ENCODE measurements at regions not wholly inside any gene's neighbourhood (a gene's known extent, or its start where the extent isn't known, plus 50 kb on each side); places are given as distances from the start of the nearest gene placed in this dataset.
A peak's percentile ranks its signal among the peaks of the same experiment; 100 is the strongest.
"Not testable (repeated sequence)": the region's sequence is repeated elsewhere in the genome, so short reads cannot be mapped to it uniquely, and the experiment has no call there.

DNA sequence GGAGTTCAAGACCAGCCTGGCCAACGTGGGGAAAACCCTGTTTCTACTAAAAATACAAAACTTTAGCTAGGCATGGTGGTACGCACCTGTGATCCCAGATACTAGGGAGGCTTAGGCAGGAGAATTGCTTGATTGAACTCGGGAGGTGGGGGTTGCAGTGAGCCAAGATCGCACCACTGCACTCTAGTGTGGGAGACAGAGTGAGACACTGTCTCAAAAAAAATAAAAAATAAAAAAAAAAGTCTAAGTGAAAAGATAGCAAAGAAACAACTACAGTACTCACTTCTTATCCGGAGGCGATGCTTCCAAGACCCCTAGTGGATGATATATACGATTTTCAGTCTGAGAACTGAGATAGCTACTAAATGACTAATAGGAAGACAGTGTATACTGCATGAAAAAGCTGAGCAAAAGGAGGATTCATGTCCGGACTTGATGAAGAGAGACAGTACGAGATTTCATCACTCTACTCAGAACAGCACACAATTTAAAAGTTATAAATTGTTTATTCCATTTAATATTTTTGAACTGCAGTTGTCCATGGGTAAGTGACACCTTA, 138.7 kb upstream of the GOLGA6L6 start:
- not testable (repeated sequence) for DNase-seq (ENCODE audit: low spot score)

DNA sequence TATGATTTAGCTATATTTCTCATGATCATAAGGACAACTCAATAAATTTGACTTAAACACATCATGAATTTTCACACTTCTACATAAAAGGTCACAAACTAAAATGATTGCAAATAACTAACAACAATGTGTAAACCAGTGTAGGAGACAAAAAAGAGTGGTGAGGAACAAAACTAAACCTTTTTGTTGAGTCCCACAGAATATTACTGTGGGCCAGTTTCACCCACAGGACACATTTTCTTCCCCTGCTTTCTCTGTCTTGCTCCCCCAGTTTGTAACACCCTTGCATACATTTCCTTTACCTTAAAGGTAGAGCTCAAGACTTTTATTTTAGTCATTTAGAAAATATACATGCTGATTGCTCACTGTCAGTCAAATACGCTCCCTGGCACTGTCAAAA, 130.9 kb upstream of the GOLGA6L6 start:
- no peak for DNase-seq (ENCODE audit: low spot score)

DNA sequence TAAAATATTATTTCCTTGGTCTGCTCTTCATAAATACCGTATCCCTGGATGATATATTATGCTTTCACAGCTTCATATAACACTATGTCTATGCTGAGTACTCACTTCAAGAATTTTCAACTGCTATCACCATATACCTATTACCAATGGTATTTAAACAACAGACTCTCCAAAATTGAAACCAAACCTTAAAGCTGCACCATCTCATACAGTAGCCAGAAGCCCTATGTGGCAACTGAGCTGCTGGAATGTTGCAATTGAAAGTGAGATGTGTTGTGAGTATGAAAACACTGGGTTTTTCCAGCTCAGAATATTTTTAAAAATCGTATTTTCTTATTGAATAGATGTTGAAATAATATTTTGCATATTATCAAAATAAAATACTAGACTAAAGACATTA, 130.1 kb upstream of the GOLGA6L6 start:
- no peak for DNase-seq (ENCODE audit: low spot score)

GRCh38 chr15:20666410-20666809, 124.8 kb upstream of the GOLGA6L6 start:
- not testable (repeated sequence) for DNase-seq (ENCODE audit: low spot score)

DNA sequence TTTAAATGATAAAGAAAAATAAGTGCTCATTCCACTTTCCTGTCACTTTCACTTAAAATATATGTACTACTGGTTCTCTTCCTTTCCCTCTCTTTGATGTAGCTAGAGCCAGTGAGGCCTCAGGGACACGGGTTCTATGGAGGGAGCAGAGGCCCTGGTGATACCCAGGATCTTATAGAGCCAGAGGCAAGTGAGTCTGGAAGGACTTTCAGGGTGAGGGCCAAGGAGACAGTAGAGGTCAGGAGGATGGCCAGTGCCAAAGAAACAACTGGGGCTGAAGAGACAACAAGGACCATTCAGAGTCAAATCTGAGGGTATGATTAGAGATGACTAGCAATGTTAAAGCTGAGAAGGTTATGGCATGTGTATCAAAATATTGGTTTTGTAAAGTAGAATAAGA, 124.1 kb upstream of the GOLGA6L6 start:
- DNase-seq (ENCODE audit: low spot score), result no peak

GRCh38 chr15:20659265-20659664, 117.7 kb upstream of the GOLGA6L6 start:
- no peak for DNase-seq (ENCODE audit: low spot score)

DNA sequence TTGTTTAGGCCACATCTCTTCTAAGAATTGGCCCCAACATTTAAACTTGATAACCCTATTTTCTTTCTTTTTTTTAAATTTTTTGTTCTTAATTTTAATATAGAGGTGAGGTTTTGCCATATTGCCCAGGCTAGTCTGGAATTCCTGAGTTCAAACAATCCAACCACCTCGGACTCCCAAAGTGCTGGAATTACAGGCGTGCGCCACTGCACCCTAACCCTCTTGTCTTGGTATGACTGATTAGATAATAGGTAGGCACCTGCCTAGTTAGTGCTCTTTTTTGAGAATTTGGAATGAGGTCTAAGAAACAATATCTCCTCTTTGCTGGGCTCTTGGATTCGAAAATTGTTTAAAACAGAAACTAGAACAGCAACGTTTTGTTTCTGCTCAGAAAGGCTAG, 116.4 kb upstream of the GOLGA6L6 start:
- no peak for DNase-seq (ENCODE audit: low spot score)

- DNase-seq (ENCODE audit: low spot score), result no peak
These were observed 115.5 kb upstream of the GOLGA6L6 start for GRCh38 chr15:20657084-20657483.

GRCh38 chr15:20652914-20653313, 111.3 kb upstream of the GOLGA6L6 start:
- no peak for DNase-seq (ENCODE audit: low spot score)

DNA sequence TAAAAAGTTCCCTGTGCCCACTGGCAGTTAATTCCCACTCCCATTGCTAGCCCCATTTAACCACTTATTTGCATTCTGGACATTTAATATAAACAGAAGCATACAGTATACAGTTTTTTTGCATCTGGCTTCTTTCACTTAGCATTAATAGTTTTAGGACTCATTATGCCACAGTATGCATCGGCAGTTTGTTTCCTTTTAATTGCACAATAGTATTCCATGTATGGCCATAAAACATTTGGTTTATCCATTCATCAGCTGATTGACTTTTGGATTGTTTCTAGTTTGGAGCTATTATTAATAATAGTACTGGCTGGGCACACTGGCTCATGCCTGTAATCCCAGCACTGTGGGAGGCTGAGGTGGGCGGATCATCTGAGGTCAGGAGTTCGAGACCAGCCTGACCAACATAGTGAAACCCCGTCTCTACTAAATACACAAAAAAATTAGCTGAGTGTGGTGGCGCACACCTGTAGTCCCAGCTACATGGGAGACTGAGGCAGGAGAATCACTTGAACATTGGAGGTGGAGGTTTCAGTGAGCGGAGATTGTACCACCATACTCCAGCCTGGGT, 106.9 kb upstream of the GOLGA6L6 start:
- DNase-seq (ENCODE audit: low spot score), result not testable (repeated sequence)

- DNase-seq (ENCODE audit: low spot score), result peak; percentile 16
These were observed 105.0 kb upstream of the GOLGA6L6 start for GRCh38 chr15:20646529-20647142.

GRCh38 chr15:20645956-20646355, 104.4 kb upstream of the GOLGA6L6 start:
- no peak for DNase-seq (ENCODE audit: low spot score)

GRCh38 chr15:20644896-20645295, 103.3 kb upstream of the GOLGA6L6 start:
- DNase-seq (ENCODE audit: low spot score), result no peak

DNA sequence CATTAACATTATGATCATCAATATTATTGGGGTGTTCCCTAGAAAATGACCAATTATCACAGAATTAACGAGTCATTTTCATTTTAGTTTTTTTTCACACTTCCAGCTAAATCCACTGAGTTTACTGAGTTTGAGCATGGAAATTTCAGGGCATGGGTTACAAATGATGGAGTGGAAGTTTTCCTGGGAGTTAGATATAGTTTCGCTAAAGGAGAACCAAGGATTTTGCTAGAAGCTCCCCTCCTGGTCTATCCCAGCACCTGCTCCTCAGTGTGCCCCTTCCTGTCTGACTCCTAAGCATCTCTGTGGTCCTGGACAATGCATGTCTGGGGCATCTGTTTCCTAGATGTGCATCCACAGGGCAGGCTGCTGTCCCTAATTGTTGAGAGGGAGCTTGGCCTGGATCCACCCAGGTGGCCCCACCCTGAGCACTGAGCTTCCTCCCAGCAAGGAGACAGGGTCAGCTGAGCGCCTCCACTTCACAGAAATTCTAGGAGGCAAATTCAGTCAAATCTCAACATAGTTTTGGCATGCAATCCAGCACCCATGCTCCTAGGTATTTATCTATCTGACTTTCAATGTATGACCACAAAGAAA, 102.3 kb upstream of the GOLGA6L6 start:
- no peak for DNase-seq (ENCODE audit: low spot score)

DNA sequence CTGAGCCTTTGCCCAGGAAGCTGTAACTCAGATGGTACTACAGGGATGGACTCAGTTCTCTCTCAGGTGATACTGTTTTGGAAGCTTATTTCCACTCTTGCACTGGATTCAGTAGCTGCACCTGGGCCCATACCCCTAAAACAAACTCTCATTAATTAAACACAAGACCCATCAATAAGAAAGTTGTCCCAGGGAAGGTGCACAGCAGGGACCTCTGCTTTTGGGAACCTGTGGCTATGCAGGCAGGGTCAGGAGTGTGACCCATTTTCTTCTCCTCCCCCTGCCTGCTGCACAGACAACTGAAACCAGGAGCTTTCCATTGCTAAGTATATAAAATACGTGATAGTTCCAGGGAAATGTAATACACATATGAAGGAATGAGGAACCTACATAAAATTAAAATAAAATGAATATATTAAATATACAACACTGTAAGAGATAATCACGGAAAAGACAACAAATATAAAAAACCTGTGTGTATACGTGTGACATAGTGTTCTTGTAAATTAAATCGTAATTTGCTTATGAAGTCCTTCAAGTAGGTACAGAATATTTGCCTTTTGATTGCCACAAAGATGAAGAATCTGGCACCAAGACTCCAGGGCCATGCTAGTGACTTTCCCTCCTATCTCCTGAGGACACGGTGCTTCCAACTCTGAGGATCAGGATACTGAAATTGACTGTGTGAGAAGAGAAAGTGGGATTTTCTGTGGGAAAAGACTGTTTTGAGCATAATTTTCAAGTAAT, 101.6 kb upstream of the GOLGA6L6 start:
- no peak for DNase-seq (ENCODE audit: low spot score)

GRCh38 chr15:20642054-20642767, 100.6 kb upstream of the GOLGA6L6 start:
- DNase-seq (ENCODE audit: low spot score), result no peak

DNA sequence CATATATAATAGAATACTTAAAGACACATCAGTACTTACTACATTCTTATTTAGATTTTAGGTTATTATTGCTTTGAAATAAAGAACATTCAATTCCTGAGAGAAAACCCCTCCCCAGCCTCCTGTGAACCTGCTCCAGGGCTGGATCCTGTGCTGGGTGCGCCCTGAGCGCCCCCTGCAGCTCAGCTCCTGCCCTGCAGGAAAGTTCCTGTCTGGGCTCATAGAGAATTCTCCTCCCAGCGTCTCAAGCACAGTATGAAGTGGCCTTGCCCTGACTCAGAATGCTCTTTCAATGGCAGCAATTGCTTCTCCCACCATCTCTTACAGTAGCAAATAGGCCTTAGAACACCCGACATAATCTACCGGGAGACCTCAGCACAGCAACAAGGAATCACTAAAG, 98.8 kb upstream of the GOLGA6L6 start:
- DNase-seq (ENCODE audit: low spot score), result not testable (repeated sequence)

GRCh38 chr15:20639224-20639623, 97.6 kb upstream of the GOLGA6L6 start:
- not testable (repeated sequence) for DNase-seq (ENCODE audit: low spot score)

DNA sequence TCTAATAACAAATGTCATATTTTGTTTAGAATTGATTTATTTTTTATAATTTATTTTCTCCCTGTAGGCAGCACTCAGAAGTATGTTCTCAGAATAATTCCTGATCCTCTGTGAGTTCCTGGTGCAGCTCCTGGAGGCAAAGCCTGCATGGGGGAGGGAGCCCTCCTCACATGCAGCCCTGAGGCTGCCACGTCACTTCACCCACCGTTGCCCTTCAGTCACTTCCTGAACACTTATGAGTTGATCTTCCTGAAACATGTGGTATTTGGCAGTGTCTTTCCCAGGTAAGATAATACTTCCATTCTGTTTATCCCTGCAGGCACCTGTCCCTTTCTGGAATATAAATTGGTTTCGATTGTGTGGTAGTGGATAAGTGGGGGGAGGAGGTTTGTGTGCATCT, 95.9 kb upstream of the GOLGA6L6 start:
- not testable (repeated sequence) for DNase-seq (ENCODE audit: low spot score)

- not testable (repeated sequence) for DNase-seq (ENCODE audit: low spot score)
These were observed 87.9 kb upstream of the GOLGA6L6 start for GRCh38 chr15:20629526-20629925.

DNA sequence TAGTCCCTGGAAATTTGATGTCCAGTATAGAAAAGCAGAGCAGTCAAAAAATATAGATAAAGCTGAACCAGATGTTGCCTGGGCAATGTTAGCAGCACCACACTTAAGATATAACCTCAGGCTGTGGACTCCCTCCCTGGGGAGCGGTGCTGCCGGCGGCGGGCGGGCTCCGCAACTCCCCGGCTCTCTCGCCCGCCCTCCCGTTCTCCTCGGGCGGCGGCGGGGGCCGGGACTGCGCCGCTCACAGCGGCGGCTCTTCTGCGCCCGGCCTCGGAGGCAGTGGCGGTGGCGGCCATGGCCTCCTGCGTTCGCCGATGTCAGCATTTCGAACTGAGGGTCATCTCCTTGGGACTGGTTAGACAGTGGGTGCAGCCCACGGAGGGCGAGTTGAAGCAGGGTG, 86.9 kb upstream of the GOLGA6L6 start:
- DNase-seq (ENCODE audit: low spot score), result not testable (repeated sequence)

DNA sequence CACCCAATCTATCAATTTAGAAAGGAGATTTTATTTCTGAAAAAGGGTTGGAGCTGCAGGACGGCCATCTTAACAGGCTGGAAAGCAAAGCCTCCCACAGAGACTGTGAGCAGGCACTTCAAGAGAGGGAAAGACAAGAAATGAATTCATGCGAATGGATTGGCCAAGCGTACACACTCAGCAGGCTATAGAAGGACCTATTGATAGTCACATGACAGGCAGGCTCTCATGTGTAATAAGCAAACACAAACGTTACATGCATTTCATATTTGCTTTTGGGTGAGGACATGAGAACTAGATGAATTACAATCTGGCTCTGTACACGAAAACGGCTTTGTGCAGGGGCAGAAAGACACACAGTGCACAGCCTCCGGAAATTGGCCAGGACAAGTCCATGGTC, 83.9 kb upstream of the GOLGA6L6 start:
- DNase-seq (ENCODE audit: low spot score), result not testable (repeated sequence)
